HepG2 (cell line): ENCODE measurements at regions not wholly inside any gene's neighbourhood (a gene's known extent, or its start where the extent isn't known, plus 50 kb on each side); places are given as distances from the start of the nearest gene placed in this dataset.
A peak's percentile ranks its signal among the peaks of the same experiment; 100 is the strongest.

Source experiments
- ATAC-seq: fragments of 200-7000 bp; cut with Tn5 transposase; 3 replicates; pipeline ENCODE4 v1.9.1; 2020; ENCODE audit warnings: mild to moderate bottlenecking, moderate library complexity
- BruUV-seq: library from RNA; stranded (reverse); fragments of 400-500 nt; replicated peaks from 2 replicates; lab custom pipeline; 2021; lab: Mats Ljungman, UMichigan
- CTCF ChIA-PET: fragments of 300-600 bp; formaldehyde crosslinking; extraction: SDS; loops from one replicate; lab custom pipeline; 2021; ENCODE audit warnings: low total read pairs, inconsistent platforms, low intra/inter-chr PET ratio; lab: Yijun Ruan, JAX
- POLR2A ChIA-PET: fragments of 350-600 bp; sonication (Branson Sonifier 250); formaldehyde crosslinking; loops from one replicate; lab custom pipeline; 2020; ENCODE audit warnings: antibody characterized with exemption, inconsistent platforms; lab: Yijun Ruan, JAX
- DNase-seq: peaks from one replicate; pipeline ENCODE4 v3.0.0-alpha.2; 2015; ENCODE audit warnings: low spot score
- FAIRE-seq: peaks from 3 replicates; lab custom pipeline; 2011; peaks lifted over from hg19 to GRCh38; lab: Jason Lieb, UNC
- H2AFZ ChIP-seq: one replicate; pipeline ENCODE4 v1.6.1; 2011; ENCODE audit warnings: low read length, inconsistent platforms
- H3K27ac ChIP-seq: fragments of 300-600 bp; 3 replicates; pipeline ENCODE4 v1.8.0; 2011; ENCODE audit warnings: mixed run types, mild to moderate bottlenecking, mixed read lengths, low read length, inconsistent platforms; ENCODE audit not compliant: insufficient read depth; ENCODE audit errors: extremely low read length
- H3K27me3 ChIP-seq, 2 experiments: fragments of 200-600 bp in 1 of 2; 2 replicates in 1 of 2; 3 replicates in 1 of 2; pipeline versions ENCODE4 v1.6.0 to v1.8.0; 2011; ENCODE audit warnings: low read length in 2 of 2, mild to moderate bottlenecking in 2 of 2, moderate library complexity in 2 of 2, inconsistent platforms in 1 of 2; ENCODE audit not compliant: insufficient read depth in 2 of 2, control insufficient read depth in 1 of 2
- H3K36me3 ChIP-seq, 2 experiments: fragments of 200-600 bp in 1 of 2; replicated peaks in 1 of 2; 2 replicates in 1 of 2; 3 replicates in 1 of 2; pipeline versions ENCODE4 v1.5.1 to v1.8.0; 2011; ENCODE audit warnings: low read length in 2 of 2, inconsistent platforms in 1 of 2; ENCODE audit not compliant: insufficient read depth in 2 of 2, control insufficient read depth in 1 of 2
- H3K4me1 ChIP-seq: 2 replicates; pipeline ENCODE4 v1.5.1; 2012; ENCODE audit warnings: low read length, inconsistent platforms; ENCODE audit not compliant: insufficient read depth
- H3K4me2 ChIP-seq: 2 replicates; pipeline ENCODE4 v1.6.0; 2011; ENCODE audit warnings: low read depth, low read length, inconsistent platforms
- H3K4me3 ChIP-seq, 3 experiments: fragments of 200-600 bp in 1 of 3; sonication (generic), shearing (Covaris generic) in 1 of 3; replicated peaks in 1 of 3; 2 replicates each; pipeline ENCODE4 v1.5.1; 2011 to 2016; ENCODE audit warnings: low read length in 3 of 3, inconsistent platforms in 2 of 3, low read depth in 2 of 3, mild to moderate bottlenecking in 2 of 3, control low read depth in 1 of 3, mixed read lengths in 1 of 3; ENCODE audit not compliant: insufficient read depth in 1 of 3
- H3K79me2 ChIP-seq: one replicate; pipeline ENCODE4 v1.6.1; 2011; ENCODE audit warnings: low read length, inconsistent platforms; ENCODE audit not compliant: insufficient read depth
- H3K9ac ChIP-seq: 2 replicates; pipeline ENCODE4 v1.6.0; 2011; ENCODE audit warnings: mild to moderate bottlenecking, low read depth, low read length, inconsistent platforms; ENCODE audit not compliant: insufficient read depth
- H3K9me3 ChIP-seq: 2 replicates; pipeline ENCODE4 v1.5.1; 2012; ENCODE audit warnings: mild to moderate bottlenecking, low read length
- H4K20me1 ChIP-seq: 2 replicates; pipeline ENCODE4 v1.6.0; 2011; ENCODE audit warnings: inconsistent platforms, mild to moderate bottlenecking, low read length, moderate library complexity; ENCODE audit not compliant: insufficient read depth
- ARHGAP35 ChIP-seq: sonication (generic); formaldehyde crosslinking; IDR thresholded peaks from 2 replicates; pipeline ENCODE4 v1.9.0; 2022; ENCODE audit warnings: mild to moderate bottlenecking, inconsistent platforms, moderate library complexity, missing genetic modification reagents, borderline replicate concordance
- KLF15 ChIP-seq: sonication (generic); formaldehyde crosslinking; IDR thresholded peaks from 2 replicates; pipeline ENCODE4 v1.8.1; 2023; ENCODE audit warnings: borderline replicate concordance, mild to moderate bottlenecking, inconsistent platforms, missing genetic modification reagents, mixed read lengths
- MAFK ChIP-seq, 2 experiments: IDR thresholded peaks in 1 of 2; conservative IDR thresholded peaks in 1 of 2; 2 replicates each; pipeline ENCODE4 v1.6.1; 2011; ENCODE audit warnings: improper control_type of control experiment in 2 of 2, low read length in 2 of 2
- ZBTB20 ChIP-seq: sonication (generic); formaldehyde crosslinking; IDR thresholded peaks from 2 replicates; pipeline ENCODE4 v1.8.1; 2023; ENCODE audit warnings: missing genetic modification reagents, low read depth, mild to moderate bottlenecking, borderline replicate concordance
- ZBTB39 ChIP-seq: sonication (generic); formaldehyde crosslinking; IDR thresholded peaks from 2 replicates; pipeline ENCODE4 v1.5.0; 2020; ENCODE audit warnings: missing genetic modification reagents
- ZNF230 ChIP-seq: sonication (generic); formaldehyde crosslinking; IDR thresholded peaks from 2 replicates; pipeline ENCODE4 v1.4.0; 2020; ENCODE audit warnings: mild to moderate bottlenecking, missing genetic modification reagents
- ZNF431 ChIP-seq: sonication (generic); formaldehyde crosslinking; IDR thresholded peaks from 2 replicates; pipeline ENCODE4 v1.9.0; 2022; ENCODE audit warnings: missing genetic modification reagents, low read depth, mild to moderate bottlenecking, borderline replicate concordance
- WGBS: methylation state at CpG from one replicate; pipeline ENCODE4 v1.1.6; 2017; ENCODE audit warnings: low lambda C conversion rate; 5-methylcytosine and 5-hydroxymethylcytosine counted together
- in situ Hi-C: cut with HindIII; loops from 2 replicates; pipeline ENCODE4 v1.10.0; 2017; ENCODE audit warnings: low pct_unique_long_range_greater_than_20kb; ENCODE audit not compliant: extremely low pct_ligation_motif_present
- intact Hi-C: fragments of 100-400 bp; cut with micrococcal nuclease; formaldehyde crosslinking; loops from one replicate; pipeline ENCODE4 v1.10.0; 2022; ENCODE audit not compliant: unreplicated experiment

GRCh38 chr10:44178281-44178680 lies 206.6 kb downstream of the CXCL12 start:
- Histone ChIP-seq H3K9me3 (no peaks in the 10 kb centered on the region), H3K4me2 (no peak overlapping the region), H2AFZ (no peak overlapping the region), H3K27me3 (peaks cover 2 to 3% of the 10 kb centered on the region in 2 experiments; a peak in 1 of 5 replicates), H3K27ac (no peak overlapping the region), H3K79me2 (no peaks in the 10 kb centered on the region), H3K36me3 (no peaks in the 10 kb centered on the region), H3K4me3 (no peak overlapping the region), H4K20me1 (no peaks in the 10 kb centered on the region), H3K4me1 (peaks cover 32% of the 10 kb centered on the region), H3K9ac (no peak overlapping the region)
- no peak for FAIRE-seq
- in situ Hi-C loops (no loop called here), intact Hi-C loops (no loop called here)
- TF ChIP-seq ZBTB39 (no peak), ZNF230 (CRISPR knock-in tag) (no peak), ZBTB20 (no peak), ARHGAP35 (CRISPR knock-in tag) (no peak), KLF15 (CRISPR knock-in tag) (no peak)
- ChIA-PET CTCF (no interaction called here), POLR2A (no interaction called here)
- DNase-seq, result no peak
- no peak for ATAC-seq
- WGBS, result 16% methylated on average over 3 of the region's 3 CpGs
- BruUV-seq, result no TSS peak

DNA sequence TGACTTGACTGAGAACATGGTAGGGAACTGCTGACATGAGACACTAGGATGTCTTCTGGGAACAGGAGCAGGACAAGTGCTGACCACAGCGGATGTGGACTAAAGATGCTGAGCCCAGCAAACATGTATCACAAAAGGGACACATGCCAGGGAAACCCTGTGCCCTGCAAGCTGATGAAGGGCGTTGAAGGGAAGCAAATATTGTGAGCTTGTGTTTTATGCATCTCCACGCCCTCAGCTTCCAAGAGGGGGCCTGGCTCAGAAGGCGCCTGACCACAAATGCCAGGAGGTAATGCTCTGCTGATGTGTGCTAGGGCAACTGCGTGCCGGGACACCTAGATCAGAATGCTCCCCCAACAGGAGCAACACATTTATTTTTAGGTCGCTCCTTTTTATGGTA lies 207.3 kb downstream of the CXCL12 start:
- no peaks in the 10 kb centered on the region for H4K20me1 ChIP-seq

More for the DNA sequence above, 207.3 kb downstream of the CXCL12 start:
- ChIA-PET POLR2A (no interaction called here), CTCF (no interaction called here)
- Histone ChIP-seq H3K4me3 (no peak overlapping the region), H3K79me2 (no peaks in the 10 kb centered on the region), H3K27me3 (peaks cover 2 to 3% of the 10 kb centered on the region in 2 experiments; a peak in 1 of 5 replicates), H3K9ac (no peak overlapping the region), H2AFZ (no peak overlapping the region), H3K4me2 (no peak overlapping the region), H3K36me3 (no peaks in the 10 kb centered on the region), H3K9me3 (no peaks in the 10 kb centered on the region), H3K4me1 (peaks cover 39% of the 10 kb centered on the region), H3K27ac (no peak overlapping the region)
- no TSS peak for BruUV-seq
- no peak for FAIRE-seq
- intact Hi-C loops, result no loop called here
- TF ChIP-seq MAFK (conservative IDR thresholded peaks at IDR 0.05 in 1 of 2, IDR thresholded peaks at IDR 0.05 in 1 of 2; ENCODE audit: low read length in 2 of 2) (peak; percentile 6 to 49; a peak in 1 of 4 replicates), ZNF431 (CRISPR knock-in tag) (no peak)
- ATAC-seq, result no peak
- in situ Hi-C loops, result no loop called here
- WGBS, result 77% methylated on average over 5 of the region's 7 CpGs
- no peak for DNase-seq
